H1 (cell line): ENCODE measurements at regions not wholly inside any gene's neighbourhood (a gene's known extent, or its start where the extent isn't known, plus 50 kb on each side); places are given as distances from the start of the nearest gene placed in this dataset.

Experiments
- ASH2L ChIP-seq: fragments of 200-600, 300-600 bp; sonication (generic); IDR thresholded peaks from one replicate; pipeline ENCODE4 v1.7.1; 2017; ENCODE audit warnings: low read length
- CHD1 ChIP-seq: IDR thresholded peaks from 2 replicates; pipeline ENCODE4 v1.6.1; 2012; ENCODE audit warnings: low read depth, low read length, improper control_type of control experiment
- CREB1 ChIP-seq: IDR thresholded peaks from 2 replicates; pipeline ENCODE4 v1.6.1; 2012; ENCODE audit warnings: inconsistent platforms
- CTBP2 ChIP-seq: IDR thresholded peaks from 2 replicates; pipeline ENCODE4 v1.7.0; 2011; ENCODE audit warnings: borderline replicate concordance, mild to moderate bottlenecking, moderate library complexity, mixed read lengths, low read length; ENCODE audit not compliant: insufficient read depth, insufficient read length
- HDAC2 ChIP-seq, 2 experiments: fragments of 300-600 bp in 1 of 2; sonication (generic) in 1 of 2; IDR thresholded peaks; 2 replicates each; pipeline ENCODE4 v1.6.1; 2011 to 2012; ENCODE audit warnings: low read depth in 2 of 2, low read length in 2 of 2, mild to moderate bottlenecking in 2 of 2, moderate library complexity in 2 of 2, borderline replicate concordance in 1 of 2, inconsistent platforms in 1 of 2
- JUN ChIP-seq: IDR thresholded peaks from 2 replicates; pipeline ENCODE4 v1.6.1; 2011; ENCODE audit warnings: low read depth, mild to moderate bottlenecking, improper control_type of control experiment, low read length
- TEAD4 ChIP-seq: IDR thresholded peaks from 2 replicates; pipeline ENCODE4 v1.6.1; 2012; ENCODE audit warnings: low read depth, low read length, inconsistent platforms, mixed read lengths

DNA sequence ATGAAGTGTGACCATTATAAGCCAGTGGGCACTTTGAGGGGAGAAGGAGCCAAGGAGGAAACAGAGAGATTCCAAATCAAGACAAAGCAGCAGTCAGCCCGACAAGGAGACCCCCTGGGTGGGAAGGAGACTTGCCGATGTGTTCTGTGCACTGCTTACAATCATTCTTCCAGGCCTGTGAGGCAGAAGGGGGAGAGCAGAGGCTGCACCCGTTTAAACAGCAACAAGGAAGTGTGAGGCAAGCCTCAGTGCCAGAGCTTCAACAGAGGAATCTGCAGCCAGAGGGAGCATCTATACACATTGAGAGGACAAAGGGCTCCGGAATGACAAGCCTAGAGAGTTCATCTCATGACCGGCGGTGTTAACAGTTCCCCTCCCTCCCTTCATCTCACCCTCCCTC, 121.1 kb downstream of the NXPE2 start (continued):
- TF ChIP-seq CTBP2 (no peak), TEAD4 (peak; percentile 20; the same call in 1 of the 2 replicates), HDAC2 (IDR thresholded peaks at IDR 0.05; ENCODE audit: borderline replicate concordance in 1 of 2, low read depth in 2 of 2, low read length in 2 of 2) (no peak), CREB1 (0 out of 2 replicates have a peak, but pooled peaks have one; percentile 16), ASH2L (no peak), JUN (no peak), CHD1 (no peak)
